Prostate gland (tissue), 2 donors: ENCODE measurements at regions not wholly inside any gene's neighbourhood (a gene's known extent, or its start where the extent isn't known, plus 50 kb on each side); places are given as distances from the start of the nearest gene placed in this dataset.

Source experiments
- DNase-seq: peaks from one replicate; pipeline ENCODE4 v3.0.0-alpha.2; 2019; ENCODE audit warnings: low spot score
- H3K27ac ChIP-seq, 2 donors: fragments of 200-600 bp; sonication (generic); 2 replicates each; pipeline ENCODE4 v1.5.1; 2017 to 2019
- H3K27me3 ChIP-seq: fragments of 200-600 bp; sonication (generic); replicated peaks from 2 replicates; pipeline ENCODE4 v1.5.1; 2019; ENCODE audit not compliant: insufficient read depth
- H3K36me3 ChIP-seq, 2 donors: fragments of 200-600 bp; sonication (generic); 1 replicate in 1 of 2; 2 replicates in 1 of 2; pipeline versions ENCODE4 v1.5.1 to v1.8.1; 2017 to 2019
- H3K4me1 ChIP-seq: fragments of 200-600 bp; sonication (generic); replicated peaks from 2 replicates; pipeline ENCODE4 v1.5.1; 2019
- H3K4me3 ChIP-seq, 2 donors: fragments of 200-600 bp; sonication (generic); 2 replicates each; pipeline ENCODE4 v1.5.1; 2017 to 2019
- H3K9me3 ChIP-seq: fragments of 200-600 bp; sonication (generic); 2 replicates; pipeline ENCODE4 v1.5.1; 2017
- CTCF ChIP-seq, 4 experiments: fragments of 200-600 bp in 2 of 4; fragments of 450-650 bp in 2 of 4; sonication (generic) in 2 of 4; IDR thresholded peaks; 1 replicate in 3 of 4; 2 replicates in 1 of 4; pipeline ENCODE4 v1.5.1; 2016 to 2019; ENCODE audit warnings: antibody characterized with exemption in 4 of 4, mild to moderate bottlenecking in 2 of 4, moderate library complexity in 2 of 4
- POLR2A ChIP-seq: fragments of 450-650 bp; IDR thresholded peaks from one replicate; pipeline ENCODE4 v1.6.1; 2016; ENCODE audit warnings: antibody characterized with exemption, mild to moderate bottlenecking
- POLR2AphosphoS5 ChIP-seq: sonication (generic); formaldehyde crosslinking; IDR thresholded peaks from one replicate; pipeline ENCODE4 v1.6.1; 2017; ENCODE audit warnings: antibody characterized with exemption
- WGBS: methylation state at CpG from one replicate; pipeline ENCODE4 v1.1.5; 2018; 5-methylcytosine and 5-hydroxymethylcytosine counted together
- intact Hi-C: fragments of 100-400 bp; cut with DNase I; formaldehyde crosslinking; loops from one replicate; pipeline ENCODE4 v1.14.2; 2022

GRCh38 chr9:82397534-82397933 lies 409.0 kb downstream of the SPATA31D1 start:
- intact Hi-C loops = no loop called here
- Histone ChIP-seq H3K27ac (no peak overlapping the region), H3K9me3 (no peaks in the 10 kb centered on the region), H3K27me3 (no peaks in the 10 kb centered on the region), H3K4me3 (no peak overlapping the region), H3K4me1 (no peaks in the 10 kb centered on the region), H3K36me3 (no peaks in the 10 kb centered on the region)
- no peak for TF ChIP-seq CTCF (IDR thresholded peaks at IDR 0.05)
- no peak for TF ChIP-seq POLR2A
- no peak for TF ChIP-seq POLR2AphosphoS5
- no peak for DNase-seq

GRCh38 chr9:82404196-82404870 lies 415.8 kb downstream of the SPATA31D1 start:
- no peaks in the 10 kb centered on the region for H3K36me3 ChIP-seq
- H3K4me3 ChIP-seq = no peak overlapping the region
- no peak for TF ChIP-seq POLR2A
- TF ChIP-seq POLR2AphosphoS5 = no peak
- no peak for TF ChIP-seq CTCF (IDR thresholded peaks at IDR 0.05)
- H3K27me3 ChIP-seq = no peaks in the 10 kb centered on the region
- intact Hi-C loops = no loop called here
- no peaks in the 10 kb centered on the region for H3K9me3 ChIP-seq
- no peak overlapping the region for H3K27ac ChIP-seq
- DNase-seq = no peak
- WGBS = 92% methylated on average over 2 of the region's 2 CpGs
- no peaks in the 10 kb centered on the region for H3K4me1 ChIP-seq

DNA sequence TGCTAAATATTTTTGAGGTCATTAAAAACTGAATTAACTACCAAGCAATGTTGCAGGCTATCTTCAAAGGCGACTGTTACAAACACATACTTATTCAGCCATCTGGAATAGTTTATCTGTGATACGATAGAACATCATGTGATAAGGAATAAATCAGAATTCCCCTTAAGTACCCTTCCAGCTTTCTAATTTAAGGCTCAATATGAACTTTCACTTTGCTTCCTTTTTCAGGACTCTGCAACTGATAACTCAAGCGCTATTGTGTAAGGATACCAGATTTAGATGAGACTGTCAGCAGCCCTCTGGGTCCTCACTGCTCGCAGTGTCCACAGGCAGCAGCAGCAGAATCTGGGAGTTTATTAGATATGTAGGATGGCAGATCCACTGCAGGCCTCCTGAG lies 416.3 kb downstream of the SPATA31D1 start:
- TF ChIP-seq CTCF (IDR thresholded peaks at IDR 0.05) (no peak), POLR2AphosphoS5 (no peak), POLR2A (no peak)
- H3K36me3 ChIP-seq = no peaks in the 10 kb centered on the region
- no peak for DNase-seq
- no peaks in the 10 kb centered on the region for H3K9me3 ChIP-seq
- H3K27me3 ChIP-seq = no peaks in the 10 kb centered on the region
- WGBS = 69% methylated on average over 4 of the region's 4 CpGs
- H3K4me1 ChIP-seq = no peaks in the 10 kb centered on the region
- no peak overlapping the region for H3K27ac ChIP-seq
- intact Hi-C loops = no loop called here
- H3K4me3 ChIP-seq = no peak overlapping the region

GRCh38 chr9:82406456-82407085 lies 418.0 kb downstream of the SPATA31D1 start:
- no peak for DNase-seq
- Histone ChIP-seq H3K27me3 (no peaks in the 10 kb centered on the region), H3K9me3 (no peaks in the 10 kb centered on the region), H3K36me3 (no peaks in the 10 kb centered on the region), H3K27ac (no peak overlapping the region), H3K4me1 (no peaks in the 10 kb centered on the region), H3K4me3 (no peak overlapping the region)
- intact Hi-C loops = no loop called here
- WGBS = 68% methylated on average over 3 of the region's 3 CpGs
- TF ChIP-seq POLR2AphosphoS5 (no peak), CTCF (IDR thresholded peaks at IDR 0.05) (no peak), POLR2A (no peak)

DNA sequence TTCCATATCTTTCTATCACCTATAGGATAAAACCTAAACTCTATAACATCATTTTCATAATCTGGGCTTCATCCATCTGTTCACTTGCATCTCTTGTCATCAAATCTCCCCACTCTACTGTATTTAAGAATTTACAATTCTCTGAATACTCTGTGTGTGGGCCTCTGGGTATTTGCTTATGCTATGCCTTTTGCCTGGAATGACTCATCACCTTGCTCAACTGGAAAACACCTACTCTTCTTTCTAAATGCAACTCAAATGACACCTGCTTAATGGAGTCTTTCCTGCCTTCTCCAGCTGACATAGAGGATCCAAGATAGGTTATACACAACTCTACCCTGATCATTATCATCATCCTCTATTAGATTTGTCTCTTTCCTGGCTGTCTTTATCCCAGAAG lies 421.7 kb downstream of the SPATA31D1 start:
- TF ChIP-seq CTCF (IDR thresholded peaks at IDR 0.05) (no peak), POLR2A (no peak), POLR2AphosphoS5 (no peak)
- intact Hi-C loops = no loop called here

More for the DNA sequence above, 421.7 kb downstream of the SPATA31D1 start:
- H3K4me1 ChIP-seq = no peaks in the 10 kb centered on the region
- no peaks in the 10 kb centered on the region for H3K27me3 ChIP-seq
- no peak for DNase-seq
- no peaks in the 10 kb centered on the region for H3K36me3 ChIP-seq
- H3K4me3 ChIP-seq = no peak overlapping the region
- no peaks in the 10 kb centered on the region for H3K9me3 ChIP-seq
- no peak overlapping the region for H3K27ac ChIP-seq
